HG03432 (cell line): ENCODE measurements at regions not wholly inside any gene's neighbourhood (a gene's known extent, or its start where the extent isn't known, plus 50 kb on each side); places are given as distances from the start of the nearest gene placed in this dataset.

ENCODE experiments used
- ATAC-seq: cut with Tn5 transposase; IDR thresholded peaks from one replicate; pipeline ENCODE4 v1.9.1; 2021; ENCODE audit warnings: mild to moderate bottlenecking, moderate library complexity; ENCODE audit not compliant: unreplicated experiment

GRCh38 chr11:127574478-127574877 is 573.9 kb upstream of the KIRREL3 start:
- ATAC-seq = no peak

- ATAC-seq = no peak
These were observed 568.3 kb upstream of the KIRREL3 start for GRCh38 chr11:127568891-127569290.

DNA sequence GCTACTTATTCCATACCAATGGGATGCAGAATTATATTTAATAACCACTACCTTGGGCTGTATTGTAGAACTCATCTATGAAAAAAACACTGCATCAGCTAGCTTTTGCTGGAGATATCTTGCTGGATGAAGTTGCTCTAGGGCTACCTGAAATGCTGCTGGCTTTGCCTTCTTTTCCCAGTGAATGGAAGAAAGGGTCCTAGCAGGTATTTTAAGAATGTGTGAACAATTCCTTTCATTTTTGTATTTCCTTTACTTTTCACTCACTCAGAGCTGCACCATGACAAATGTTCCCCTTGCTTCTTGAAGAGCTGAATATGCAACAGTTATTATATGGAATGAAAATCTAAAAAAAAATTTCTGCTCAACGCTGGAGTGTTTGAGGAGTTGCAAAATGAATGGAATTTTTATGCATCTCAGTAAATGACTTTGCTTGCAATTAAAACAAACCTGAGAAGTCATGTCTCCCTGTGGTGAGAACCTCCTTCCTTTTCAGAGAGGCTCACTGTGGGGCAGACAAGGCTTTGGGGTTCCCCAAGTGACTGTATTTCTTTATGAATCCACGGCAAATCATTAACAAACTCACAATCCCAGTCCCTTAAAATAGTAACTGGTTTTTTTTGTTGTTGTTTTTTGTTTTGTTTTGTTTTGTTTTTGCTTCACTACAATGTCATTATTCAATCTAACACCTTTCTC is 566.8 kb upstream of the KIRREL3 start:
- ATAC-seq = no peak

GRCh38 chr11:127564810-127565209 is 564.2 kb upstream of the KIRREL3 start:
- no peak for ATAC-seq

- no peak for ATAC-seq
These were observed 559.4 kb upstream of the KIRREL3 start for GRCh38 chr11:127559978-127560377.

DNA sequence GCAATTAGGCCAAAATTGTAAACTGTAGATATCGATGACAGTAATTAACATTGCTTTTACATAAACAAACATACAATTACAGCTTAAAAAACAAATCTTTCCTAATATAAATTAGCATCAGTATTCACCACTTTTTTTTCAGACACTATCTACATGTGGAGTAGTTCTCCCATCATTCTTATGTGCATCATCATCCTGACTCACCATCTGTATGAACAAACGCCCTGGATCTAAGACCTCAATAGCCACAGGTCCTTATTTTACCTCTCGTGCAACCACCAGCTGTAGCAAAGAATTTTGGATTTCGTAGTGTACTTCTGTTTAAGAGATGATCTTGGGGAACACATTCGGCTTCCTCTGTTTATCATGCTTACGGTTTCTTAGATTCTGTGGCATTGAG is 551.9 kb upstream of the KIRREL3 start:
- no peak for ATAC-seq

GRCh38 chr11:127531167-127531566 is 530.6 kb upstream of the KIRREL3 start:
- ATAC-seq = no peak

GRCh38 chr11:127528297-127528696 is 527.7 kb upstream of the KIRREL3 start:
- no peak for ATAC-seq

DNA sequence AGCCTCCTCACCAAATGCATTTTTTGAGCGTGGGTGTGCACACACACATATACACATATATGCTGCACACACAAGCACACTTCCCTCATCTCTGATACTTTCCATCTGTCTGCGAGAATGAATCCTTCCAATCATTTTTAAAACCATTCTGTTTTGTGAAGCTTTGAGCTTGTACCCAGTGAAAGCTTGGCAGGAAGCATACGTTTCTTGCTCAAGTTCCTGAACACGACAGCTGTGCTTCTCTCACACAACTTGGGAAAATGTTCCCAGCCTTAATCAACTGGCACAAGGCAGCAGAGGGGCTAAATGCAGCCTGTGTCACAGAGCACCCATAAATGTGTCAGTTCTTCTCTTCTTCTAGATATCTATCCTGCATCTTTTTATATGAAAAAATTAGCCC is 524.0 kb upstream of the KIRREL3 start:
- ATAC-seq = no peak

DNA sequence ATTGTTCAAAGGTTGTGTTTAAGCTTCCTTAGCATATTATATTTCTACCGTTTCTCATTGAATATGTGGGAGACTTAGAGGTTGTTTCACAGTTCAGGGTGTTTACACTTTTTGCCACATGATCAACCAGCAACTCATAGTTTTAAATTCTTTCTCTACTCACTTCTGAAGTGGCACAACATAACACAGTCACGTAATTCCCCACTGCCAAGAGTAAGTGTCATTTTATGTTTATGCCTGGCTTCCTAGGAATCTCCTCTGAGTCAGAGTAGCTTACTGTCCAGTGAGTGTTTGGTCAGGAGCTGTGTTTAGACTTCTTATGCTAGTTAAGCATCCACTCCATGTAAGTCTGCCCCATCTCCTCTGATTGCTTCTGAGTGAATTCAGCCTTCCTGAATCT is 520.8 kb upstream of the KIRREL3 start:
- ATAC-seq = no peak

DNA sequence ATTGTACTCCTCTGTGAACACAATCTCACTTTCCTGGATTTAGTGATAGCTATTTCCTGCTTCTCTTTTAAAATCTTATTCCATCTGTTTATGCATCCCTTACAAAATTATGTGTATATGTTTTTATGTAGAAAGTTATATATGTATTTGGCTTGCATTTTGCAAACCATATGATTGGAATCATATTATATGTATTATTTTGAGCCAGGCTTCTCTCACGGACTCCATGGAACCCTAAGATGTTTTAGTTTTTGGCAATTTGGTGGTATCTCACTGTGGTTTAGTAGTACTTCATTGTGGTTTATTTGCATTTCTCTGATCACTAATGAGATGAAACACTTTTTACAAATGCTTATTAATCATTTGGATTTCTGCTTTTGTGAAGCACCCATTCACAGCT is 507.3 kb upstream of the KIRREL3 start:
- no peak for ATAC-seq

DNA sequence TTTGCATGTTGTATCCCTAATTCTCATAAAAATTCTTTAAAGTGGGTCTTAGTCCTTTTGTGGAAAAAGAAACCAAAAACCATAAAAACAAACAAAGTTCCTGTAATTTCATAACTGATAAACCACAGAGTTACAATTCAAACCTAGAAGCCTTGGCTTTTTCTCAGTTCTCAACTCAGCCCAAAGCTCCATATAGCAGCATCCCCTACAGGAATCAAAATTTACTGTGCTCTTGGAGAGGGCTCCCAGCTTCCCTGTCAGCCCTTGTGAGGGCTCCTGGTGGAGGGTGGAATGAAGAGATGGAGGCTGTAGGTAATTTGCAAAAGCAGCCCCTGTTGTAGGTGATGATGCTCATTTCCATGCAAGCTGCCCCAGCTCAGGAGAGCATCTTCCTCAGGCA is 506.1 kb upstream of the KIRREL3 start:
- ATAC-seq = no peak

DNA sequence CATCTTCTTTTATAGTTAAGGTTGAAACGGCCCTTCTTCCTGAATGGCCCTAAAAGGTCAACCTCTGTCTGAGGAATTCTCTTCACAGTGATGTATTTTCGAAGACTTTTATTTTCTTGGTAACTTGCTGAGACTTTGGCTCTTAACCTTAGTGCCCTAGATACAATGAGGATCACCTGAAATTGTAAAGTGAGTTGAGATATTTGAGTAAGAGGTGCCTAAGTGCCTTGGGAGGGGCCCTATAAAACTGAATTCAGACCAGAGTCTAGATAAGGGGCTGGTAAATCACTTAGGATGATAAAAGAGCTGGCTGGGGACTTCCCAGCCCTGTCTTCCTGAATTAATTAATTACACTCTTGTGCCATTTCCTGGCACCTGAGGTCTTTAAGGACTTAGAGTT is 505.6 kb upstream of the KIRREL3 start:
- ATAC-seq = no peak

GRCh38 chr11:127496165-127496564 is 495.6 kb upstream of the KIRREL3 start:
- ATAC-seq = no peak

DNA sequence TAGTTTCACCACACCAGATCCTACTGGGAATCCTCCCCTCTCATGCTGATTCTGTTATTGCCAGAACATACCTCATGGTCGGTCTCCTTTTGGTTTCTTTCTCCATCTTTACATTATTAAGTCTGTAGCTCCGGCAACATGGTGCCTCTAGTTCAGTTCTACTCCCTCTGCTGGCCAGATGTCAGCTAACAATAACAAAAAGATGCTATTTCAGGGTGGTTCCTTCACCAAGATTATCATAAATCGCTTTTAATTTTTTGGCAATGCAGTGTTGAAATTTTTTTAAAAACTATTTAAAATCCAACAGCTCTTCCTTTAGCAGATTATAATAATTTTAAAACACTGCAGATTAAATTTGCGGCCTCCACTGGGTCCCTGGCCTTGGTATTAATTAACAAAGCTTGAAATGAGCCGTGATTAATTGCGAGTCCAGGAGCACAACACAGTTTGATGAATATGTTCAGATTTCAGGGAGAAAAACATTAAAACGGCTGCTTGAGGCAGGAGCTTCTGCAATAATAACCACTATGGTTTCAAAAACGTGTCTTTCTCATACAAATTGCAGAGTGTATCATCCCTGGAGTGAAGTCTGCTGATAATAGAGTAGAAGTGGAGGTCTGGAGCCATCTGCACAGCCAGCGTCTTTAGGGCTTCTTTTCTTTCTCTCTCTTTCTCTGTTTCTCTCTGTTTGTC is 492.9 kb upstream of the KIRREL3 start:
- ATAC-seq = peak; percentile 65

DNA sequence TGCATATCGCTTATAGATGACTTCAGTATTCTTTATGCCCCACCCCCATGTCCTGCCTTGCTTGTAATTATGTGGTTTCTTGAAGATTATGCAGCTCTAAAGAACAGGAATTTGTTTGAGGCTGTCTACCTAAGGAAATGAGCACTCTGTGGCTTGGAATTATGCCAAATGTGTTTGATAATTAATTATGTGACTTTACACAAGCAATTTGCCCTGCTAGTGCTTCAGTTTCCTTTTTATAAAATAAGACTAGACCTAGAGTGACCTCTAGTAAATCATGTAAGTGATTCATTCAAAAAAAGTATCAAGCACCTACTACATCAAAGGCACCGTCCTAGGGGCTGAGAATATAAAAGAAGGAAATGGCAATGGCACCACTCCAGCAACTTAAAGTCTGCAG is 491.5 kb upstream of the KIRREL3 start:
- no peak for ATAC-seq

DNA sequence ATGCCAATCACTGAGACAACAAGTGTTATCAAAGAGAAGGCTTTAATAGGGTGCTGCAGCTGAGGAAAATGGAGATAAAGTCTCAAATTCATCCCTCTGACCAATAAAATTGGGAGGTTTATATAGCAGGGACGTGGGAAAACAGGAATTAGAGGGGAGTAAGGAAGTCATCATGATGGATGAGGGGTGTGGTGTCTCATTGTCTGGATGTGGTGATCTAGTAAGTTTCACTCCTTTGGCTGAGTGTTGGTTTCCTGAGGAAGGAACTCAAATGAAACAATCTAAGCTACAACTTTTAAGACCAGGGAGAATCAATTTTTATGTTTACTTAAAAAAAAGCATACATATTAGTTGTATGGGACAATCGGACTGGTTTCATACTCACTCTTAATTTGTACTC is 491.0 kb upstream of the KIRREL3 start:
- no peak for ATAC-seq

- ATAC-seq = no peak
These were observed 490.3 kb upstream of the KIRREL3 start for GRCh38 chr11:127490896-127491295.

- no peak for ATAC-seq
These were observed 485.0 kb upstream of the KIRREL3 start for GRCh38 chr11:127485541-127485940.

GRCh38 chr11:127481391-127481790 is 480.8 kb upstream of the KIRREL3 start:
- no peak for ATAC-seq

GRCh38 chr11:127478826-127479225 is 478.3 kb upstream of the KIRREL3 start:
- ATAC-seq = no peak

- ATAC-seq = no peak
These were observed 474.2 kb upstream of the KIRREL3 start for GRCh38 chr11:127474766-127475165.

DNA sequence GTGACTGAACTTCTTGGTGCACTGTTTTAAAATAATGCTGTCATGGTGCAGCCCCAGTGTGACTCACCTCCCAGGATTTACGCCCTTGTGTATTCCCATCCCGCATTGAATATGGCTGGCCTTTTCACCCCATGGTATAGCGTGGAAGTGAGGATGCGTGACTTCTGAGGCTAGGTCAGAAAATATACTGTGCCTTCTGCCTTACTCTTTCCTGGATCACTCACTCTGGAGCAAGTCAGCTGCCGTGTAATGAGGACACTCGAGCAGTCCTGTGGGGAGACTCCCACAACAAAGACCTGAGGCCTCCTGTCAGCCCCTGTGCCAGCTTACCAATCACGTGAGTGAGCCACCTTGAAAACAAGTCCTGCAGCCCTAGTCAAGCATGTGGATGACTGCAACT is 471.9 kb upstream of the KIRREL3 start:
- ATAC-seq = no peak
